RWPE2 (cell line): ENCODE measurements at regions not wholly inside any gene's neighbourhood (a gene's known extent, or its start where the extent isn't known, plus 50 kb on each side); places are given as distances from the start of the nearest gene placed in this dataset.
"Not testable (repeated sequence)": the region's sequence is repeated elsewhere in the genome, so short reads cannot be mapped to it uniquely, and the experiment has no call there.

Source experiments
- ATAC-seq: fragments of 200-7000 bp; cut with Tn5 transposase; 3 replicates; pipeline ENCODE4 v1.9.1; 2021; ENCODE audit warnings: low read depth
- DNase-seq: peaks from one replicate; pipeline ENCODE4 v3.0.0-alpha.2; 2020; ENCODE audit warnings: low spot score
- H3K27ac ChIP-seq: fragments of 450-650 bp; 2 replicates; pipeline ENCODE4 v1.5.1; 2017; ENCODE audit warnings: mild to moderate bottlenecking; ENCODE audit not compliant: poor library complexity, severe bottlenecking
- H3K27me3 ChIP-seq: fragments of 250-450 bp; sonication (Bioruptor Pico); 2 replicates; pipeline ENCODE4 v1.5.1; 2021; ENCODE audit warnings: mild to moderate bottlenecking, moderate library complexity; ENCODE audit not compliant: insufficient read depth, poor library complexity, severe bottlenecking
- H3K36me3 ChIP-seq: fragments of 250-450 bp; sonication (Bioruptor Pico); 2 replicates; pipeline ENCODE4 v1.5.1; 2020; ENCODE audit warnings: low read depth, mild to moderate bottlenecking, moderate library complexity
- H3K4me1 ChIP-seq: fragments of 250-450 bp; sonication (Bioruptor Pico); 2 replicates; pipeline ENCODE4 v1.5.1; 2021; ENCODE audit warnings: mild to moderate bottlenecking, moderate library complexity; ENCODE audit not compliant: insufficient read depth, poor library complexity, severe bottlenecking
- H3K4me3 ChIP-seq: fragments of 250-450 bp; sonication (Bioruptor Pico); 2 replicates; pipeline ENCODE4 v1.5.1; 2021; ENCODE audit warnings: mild to moderate bottlenecking, moderate library complexity; ENCODE audit not compliant: severe bottlenecking
- H3K9me3 ChIP-seq: fragments of 250-450 bp; sonication (Bioruptor Pico); 2 replicates; pipeline ENCODE4 v1.5.1; 2021; ENCODE audit warnings: mild to moderate bottlenecking, moderate library complexity; ENCODE audit not compliant: severe bottlenecking
- CTCF ChIP-seq: fragments of 450-650 bp; IDR thresholded peaks from one replicate; pipeline ENCODE4 v1.5.1; 2017; ENCODE audit warnings: mild to moderate bottlenecking, moderate library complexity; ENCODE audit not compliant: poor library complexity, severe bottlenecking

GRCh38 chr4:153098427-153098826, 105.8 kb upstream of the TRIM2 start:
- Histone ChIP-seq H3K27me3 (no peaks in the 10 kb centered on the region), H3K4me3 (no peak overlapping the region), H3K4me1 (no peaks in the 10 kb centered on the region), H3K9me3 (no peaks in the 10 kb centered on the region), H3K36me3 (no peaks in the 10 kb centered on the region), H3K27ac (no peak overlapping the region)
- no peak for DNase-seq
- no peak for ATAC-seq
- no peak for TF ChIP-seq CTCF

- H3K9me3 ChIP-seq: no peaks in the 10 kb centered on the region
- H3K4me1 ChIP-seq: no peaks in the 10 kb centered on the region
- no peak for ATAC-seq
Observed at GRCh38 chr4:153099391-153100140, 104.7 kb upstream of the TRIM2 start.

GRCh38 chr4:153106736-153107135, 97.5 kb upstream of the TRIM2 start:
- not testable (repeated sequence) for H3K27ac ChIP-seq, ATAC-seq, H3K4me3 ChIP-seq, H3K27me3 ChIP-seq, H3K4me1 ChIP-seq, DNase-seq, H3K36me3 ChIP-seq, H3K9me3 ChIP-seq

More at GRCh38 chr4:153099391-153100140, 104.7 kb upstream of the TRIM2 start:
- H3K36me3 ChIP-seq: no peaks in the 10 kb centered on the region
- TF ChIP-seq CTCF: no peak
- H3K27me3 ChIP-seq: no peaks in the 10 kb centered on the region
- H3K4me3 ChIP-seq: no peak overlapping the region
- H3K27ac ChIP-seq: no peak overlapping the region
- DNase-seq: no peak

- ATAC-seq (no peak), DNase-seq (no peak)
- no peaks in the 10 kb centered on the region for H3K36me3 ChIP-seq
- no peaks in the 10 kb centered on the region for H3K27me3 ChIP-seq
- no peak overlapping the region for H3K4me3 ChIP-seq
- TF ChIP-seq CTCF: no peak
- H3K9me3 ChIP-seq: no peaks in the 10 kb centered on the region
- no peak overlapping the region for H3K27ac ChIP-seq
- H3K4me1 ChIP-seq: no peaks in the 10 kb centered on the region
Observed at GRCh38 chr4:153107246-153107645, 97.0 kb upstream of the TRIM2 start.

- Histone ChIP-seq H3K27ac (no peak overlapping the region), H3K4me3 (no peak overlapping the region), H3K27me3 (no peaks in the 10 kb centered on the region), H3K9me3 (no peaks in the 10 kb centered on the region), H3K36me3 (no peaks in the 10 kb centered on the region), H3K4me1 (no peaks in the 10 kb centered on the region)
- DNase-seq (no peak), ATAC-seq (no peak)
- TF ChIP-seq CTCF: no peak
Observed at GRCh38 chr4:153109296-153109849, 94.9 kb upstream of the TRIM2 start.
